GM12892 (cell line): ENCODE measurements at regions not wholly inside any gene's neighbourhood (a gene's known extent, or its start where the extent isn't known, plus 50 kb on each side); places are given as distances from the start of the nearest gene placed in this dataset.

Source experiments
- POLR2A ChIP-seq: IDR thresholded peaks from 2 replicates; pipeline ENCODE4 v1.6.1; 2011; ENCODE audit warnings: low read depth, low read length, control low read depth
- POLR2AphosphoS5 ChIP-seq: IDR thresholded peaks from 2 replicates; pipeline ENCODE4 v1.6.1; 2011; ENCODE audit warnings: low read depth, low read length, control low read depth
- TAF1 ChIP-seq: IDR thresholded peaks from 2 replicates; pipeline ENCODE4 v1.6.1; 2011; ENCODE audit warnings: low read depth, mild to moderate bottlenecking, control low read depth, low read length, borderline replicate concordance

DNA sequence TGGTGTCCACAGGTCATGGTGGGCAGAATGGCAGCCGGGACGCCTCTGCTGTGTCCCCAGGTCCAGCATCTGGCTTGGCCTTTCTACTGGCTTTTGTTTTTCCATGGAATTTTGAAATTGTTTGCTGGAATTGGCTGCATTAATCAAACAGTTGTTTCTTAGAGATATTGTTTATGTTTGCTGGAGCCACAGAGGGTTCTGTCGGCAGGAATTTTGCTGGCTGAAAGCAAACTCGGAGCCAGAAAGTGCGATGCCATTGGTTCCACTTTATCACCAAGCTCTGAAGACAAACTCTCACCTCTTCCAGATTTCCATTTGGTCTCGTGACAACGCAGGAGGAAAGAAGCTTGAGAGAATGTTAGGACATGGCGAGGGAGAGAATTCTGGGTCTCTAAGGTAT lies 199.2 kb upstream of the COPS8 start:
- TF ChIP-seq TAF1 (no peak), POLR2AphosphoS5 (no peak), POLR2A (no peak)
